PFSK-1 (cell line): ENCODE measurements at regions not wholly inside any gene's neighbourhood (a gene's known extent, or its start where the extent isn't known, plus 50 kb on each side); places are given as distances from the start of the nearest gene placed in this dataset.

Experiments used
- FOXP2 ChIP-seq: optimal IDR thresholded peaks from 2 replicates; pipeline ENCODE3; 2011; ENCODE audit warnings: borderline replicate concordance, control low read depth, inconsistent platforms; ENCODE audit not compliant: insufficient read depth; ENCODE audit errors: extremely low read length, extremely low read depth
- POLR2AphosphoS5 ChIP-seq: IDR thresholded peaks from 2 replicates; pipeline ENCODE4 v1.6.1; 2012; ENCODE audit warnings: low read depth, mild to moderate bottlenecking, control low read depth, low read length, moderate library complexity
- SIN3A ChIP-seq: IDR thresholded peaks from 2 replicates; pipeline ENCODE4 v1.6.1; 2012; ENCODE audit warnings: mild to moderate bottlenecking, low read length, moderate library complexity, borderline replicate concordance; ENCODE audit not compliant: insufficient read depth
- TAF1 ChIP-seq: IDR thresholded peaks from 2 replicates; pipeline ENCODE4 v1.6.1; 2012; ENCODE audit warnings: low read length, control low read depth, borderline replicate concordance; ENCODE audit not compliant: insufficient read depth
- TF ChIP-seq, protein P1 (sequence below), 2 experiments: IDR thresholded peaks; 2 replicates each; pipeline versions ENCODE4 v1.6.1 to v1.8.0; 2011 to 2012; ENCODE audit warnings: low read depth in 2 of 2, low read length in 2 of 2, control low read depth in 1 of 2, inconsistent platforms in 1 of 2, mild to moderate bottlenecking in 1 of 2, moderate library complexity in 1 of 2; ENCODE audit not compliant: insufficient read depth in 1 of 2

DNA sequence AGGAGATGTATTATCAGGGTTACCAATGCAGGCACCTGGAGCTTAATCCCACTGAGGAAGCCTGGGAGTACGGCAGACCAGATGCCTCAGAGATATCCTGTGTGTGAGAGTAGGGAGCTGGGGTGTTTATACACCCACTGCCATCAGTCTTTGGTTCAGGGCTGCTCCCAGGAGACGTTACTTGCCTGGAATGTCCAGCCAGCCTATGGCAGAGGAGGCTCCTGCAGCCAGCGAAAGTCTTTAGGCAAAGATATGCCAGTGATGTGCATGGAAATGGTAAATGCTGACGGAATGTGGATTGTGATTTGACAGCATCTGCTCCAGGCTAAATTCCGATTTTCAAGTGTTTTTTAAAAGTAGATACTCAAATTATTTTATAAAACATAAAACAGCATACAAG is 282.0 kb downstream of the BTBD3 start:
- TF ChIP-seq POLR2AphosphoS5: no peak
- TF ChIP-seq, protein P1, sequence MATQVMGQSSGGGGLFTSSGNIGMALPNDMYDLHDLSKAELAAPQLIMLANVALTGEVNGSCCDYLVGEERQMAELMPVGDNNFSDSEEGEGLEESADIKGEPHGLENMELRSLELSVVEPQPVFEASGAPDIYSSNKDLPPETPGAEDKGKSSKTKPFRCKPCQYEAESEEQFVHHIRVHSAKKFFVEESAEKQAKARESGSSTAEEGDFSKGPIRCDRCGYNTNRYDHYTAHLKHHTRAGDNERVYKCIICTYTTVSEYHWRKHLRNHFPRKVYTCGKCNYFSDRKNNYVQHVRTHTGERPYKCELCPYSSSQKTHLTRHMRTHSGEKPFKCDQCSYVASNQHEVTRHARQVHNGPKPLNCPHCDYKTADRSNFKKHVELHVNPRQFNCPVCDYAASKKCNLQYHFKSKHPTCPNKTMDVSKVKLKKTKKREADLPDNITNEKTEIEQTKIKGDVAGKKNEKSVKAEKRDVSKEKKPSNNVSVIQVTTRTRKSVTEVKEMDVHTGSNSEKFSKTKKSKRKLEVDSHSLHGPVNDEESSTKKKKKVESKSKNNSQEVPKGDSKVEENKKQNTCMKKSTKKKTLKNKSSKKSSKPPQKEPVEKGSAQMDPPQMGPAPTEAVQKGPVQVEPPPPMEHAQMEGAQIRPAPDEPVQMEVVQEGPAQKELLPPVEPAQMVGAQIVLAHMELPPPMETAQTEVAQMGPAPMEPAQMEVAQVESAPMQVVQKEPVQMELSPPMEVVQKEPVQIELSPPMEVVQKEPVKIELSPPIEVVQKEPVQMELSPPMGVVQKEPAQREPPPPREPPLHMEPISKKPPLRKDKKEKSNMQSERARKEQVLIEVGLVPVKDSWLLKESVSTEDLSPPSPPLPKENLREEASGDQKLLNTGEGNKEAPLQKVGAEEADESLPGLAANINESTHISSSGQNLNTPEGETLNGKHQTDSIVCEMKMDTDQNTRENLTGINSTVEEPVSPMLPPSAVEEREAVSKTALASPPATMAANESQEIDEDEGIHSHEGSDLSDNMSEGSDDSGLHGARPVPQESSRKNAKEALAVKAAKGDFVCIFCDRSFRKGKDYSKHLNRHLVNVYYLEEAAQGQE (IDR thresholded peaks at IDR 0.05; ENCODE audit: insufficient read depth in 1 of 2, low read depth in 2 of 2, low read length in 2 of 2): no peak
- TF ChIP-seq TAF1: no peak
- TF ChIP-seq SIN3A: no peak
- no peak for TF ChIP-seq FOXP2

DNA sequence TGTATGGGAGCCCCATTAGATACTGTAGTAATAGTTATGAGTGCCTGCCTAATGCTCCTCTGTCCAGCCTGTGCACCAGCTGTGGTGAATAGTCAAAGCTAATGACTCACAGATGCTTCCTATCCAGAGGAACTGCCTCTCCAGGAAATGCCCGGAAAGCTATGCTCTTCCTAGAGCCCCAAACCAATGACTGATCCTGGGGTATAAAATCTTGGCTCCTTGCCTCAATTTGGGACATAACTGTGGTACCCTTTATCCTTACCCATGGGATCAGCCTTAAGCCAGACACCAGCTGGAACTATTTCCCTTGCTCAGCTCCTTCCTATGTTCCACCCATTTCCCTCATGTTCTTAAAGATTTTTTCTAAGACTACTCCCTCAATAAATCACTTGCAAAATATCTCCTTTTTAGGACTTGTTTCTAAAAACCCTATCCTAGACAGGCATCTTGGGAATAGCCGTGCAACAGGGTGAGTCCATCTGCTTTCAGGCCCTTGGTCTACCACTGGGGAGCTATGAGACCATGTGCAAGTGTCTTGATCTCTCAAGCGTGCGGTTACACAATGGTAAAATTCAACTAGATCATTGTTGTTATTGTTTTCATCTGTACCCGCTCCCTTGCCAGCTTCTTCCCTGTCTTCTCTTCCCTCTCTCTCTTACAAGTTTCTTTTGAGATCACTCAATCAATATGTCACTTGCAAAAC is 283.7 kb downstream of the BTBD3 start:
- no peak for TF ChIP-seq SIN3A
- no peak for TF ChIP-seq FOXP2
- TF ChIP-seq, protein P1 (IDR thresholded peaks at IDR 0.05; ENCODE audit: insufficient read depth in 1 of 2, low read depth in 2 of 2, low read length in 2 of 2): peak in 1 of 2 experiments; percentile 58; a peak in 2 of 4 replicates
- no peak for TF ChIP-seq POLR2AphosphoS5
- TF ChIP-seq TAF1: no peak

DNA sequence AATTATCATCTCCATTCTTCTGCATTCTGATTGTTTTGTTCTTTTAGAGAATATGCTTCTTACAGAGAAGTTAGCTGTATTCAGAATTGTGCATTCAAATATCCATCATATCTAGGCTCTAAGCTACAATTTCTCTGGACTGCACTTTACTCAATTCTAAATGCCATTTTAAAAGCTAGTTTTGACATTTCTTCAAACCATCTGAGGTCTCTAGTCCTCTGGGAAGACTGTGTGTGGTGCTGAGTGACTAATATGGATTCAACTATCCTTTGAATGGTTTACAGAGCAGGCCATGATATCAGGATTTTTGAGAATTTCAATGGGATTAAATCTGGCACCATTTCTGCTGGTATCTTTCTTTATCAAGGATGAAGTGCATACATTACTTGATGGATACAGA is 285.7 kb downstream of the BTBD3 start:
- TF ChIP-seq SIN3A (no peak), TAF1 (no peak), POLR2AphosphoS5 (no peak), FOXP2 (no peak)
- TF ChIP-seq, protein P1 (IDR thresholded peaks at IDR 0.05; ENCODE audit: insufficient read depth in 1 of 2, low read depth in 2 of 2, low read length in 2 of 2): no peak

DNA sequence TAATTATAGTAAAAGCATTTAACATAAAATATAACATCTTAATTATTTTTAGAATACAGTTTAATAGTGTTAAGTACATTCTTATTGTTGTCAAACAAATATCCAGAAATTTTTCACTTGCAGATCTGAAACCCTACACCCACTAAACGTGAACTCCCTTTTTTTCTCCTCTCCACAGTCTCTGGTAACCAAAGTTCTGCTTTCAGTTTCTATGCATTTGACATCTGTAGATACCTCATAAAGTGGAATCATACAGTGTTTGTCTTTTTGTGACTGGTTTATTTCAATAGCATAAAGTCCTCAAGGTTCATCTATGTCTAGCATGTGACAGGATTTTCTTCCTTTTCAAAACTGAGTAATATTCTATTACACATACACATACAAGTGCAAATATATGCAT is 286.3 kb downstream of the BTBD3 start:
- TF ChIP-seq FOXP2 (no peak), POLR2AphosphoS5 (no peak), SIN3A (no peak), TAF1 (no peak)
- TF ChIP-seq, protein P1 (IDR thresholded peaks at IDR 0.05; ENCODE audit: insufficient read depth in 1 of 2, low read depth in 2 of 2, low read length in 2 of 2): no peak

DNA sequence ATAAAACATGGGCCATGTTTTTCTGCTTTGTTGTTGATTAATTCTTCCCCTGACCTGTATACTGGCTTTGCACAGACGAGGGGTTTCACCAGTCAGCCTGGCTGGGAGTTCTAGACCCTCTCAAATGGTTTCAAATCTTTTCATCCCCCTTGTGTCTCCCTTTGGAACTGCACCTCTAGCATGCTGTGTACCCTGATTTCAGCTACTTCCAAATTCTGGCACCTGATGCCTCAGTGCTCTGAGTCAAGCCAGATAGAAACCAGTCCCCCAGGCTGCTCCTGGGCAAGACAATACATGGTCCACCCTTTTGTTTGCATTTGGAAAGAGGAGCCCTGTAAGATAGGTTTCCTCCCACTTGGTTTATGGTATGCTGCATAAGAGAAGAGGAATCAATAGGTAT is 290.2 kb downstream of the BTBD3 start:
- TF ChIP-seq TAF1 (no peak), FOXP2 (no peak), POLR2AphosphoS5 (no peak), SIN3A (no peak)
- TF ChIP-seq, protein P1 (IDR thresholded peaks at IDR 0.05; ENCODE audit: insufficient read depth in 1 of 2, low read depth in 2 of 2, low read length in 2 of 2): no peak
